ENCODE measurements at regions not wholly inside any gene's neighbourhood (a gene's known extent, or its start where the extent isn't known, plus 50 kb on each side); places are given as distances from the start of the nearest gene placed in this dataset.

DNA sequence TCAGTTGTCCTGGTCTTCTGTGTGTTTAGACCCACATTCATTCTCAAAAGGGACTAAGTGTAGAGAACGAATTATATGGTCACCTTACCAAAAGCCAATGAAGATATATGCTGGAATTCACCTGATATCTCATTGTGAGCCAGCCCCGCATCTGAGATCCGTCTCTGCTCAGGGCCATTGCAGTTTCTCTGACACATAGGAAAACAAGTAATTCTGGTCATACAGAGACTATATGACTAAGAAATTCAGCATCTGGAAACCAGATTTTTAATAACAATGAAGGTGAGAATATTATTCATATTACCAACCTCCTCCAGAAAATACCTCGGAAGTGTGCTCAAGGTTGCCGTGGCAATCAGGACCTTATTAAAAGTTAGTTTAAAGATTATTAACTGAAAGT lies 278.6 kb upstream of the EDNRB start:
- TF ChIP-seq, protein P1, sequence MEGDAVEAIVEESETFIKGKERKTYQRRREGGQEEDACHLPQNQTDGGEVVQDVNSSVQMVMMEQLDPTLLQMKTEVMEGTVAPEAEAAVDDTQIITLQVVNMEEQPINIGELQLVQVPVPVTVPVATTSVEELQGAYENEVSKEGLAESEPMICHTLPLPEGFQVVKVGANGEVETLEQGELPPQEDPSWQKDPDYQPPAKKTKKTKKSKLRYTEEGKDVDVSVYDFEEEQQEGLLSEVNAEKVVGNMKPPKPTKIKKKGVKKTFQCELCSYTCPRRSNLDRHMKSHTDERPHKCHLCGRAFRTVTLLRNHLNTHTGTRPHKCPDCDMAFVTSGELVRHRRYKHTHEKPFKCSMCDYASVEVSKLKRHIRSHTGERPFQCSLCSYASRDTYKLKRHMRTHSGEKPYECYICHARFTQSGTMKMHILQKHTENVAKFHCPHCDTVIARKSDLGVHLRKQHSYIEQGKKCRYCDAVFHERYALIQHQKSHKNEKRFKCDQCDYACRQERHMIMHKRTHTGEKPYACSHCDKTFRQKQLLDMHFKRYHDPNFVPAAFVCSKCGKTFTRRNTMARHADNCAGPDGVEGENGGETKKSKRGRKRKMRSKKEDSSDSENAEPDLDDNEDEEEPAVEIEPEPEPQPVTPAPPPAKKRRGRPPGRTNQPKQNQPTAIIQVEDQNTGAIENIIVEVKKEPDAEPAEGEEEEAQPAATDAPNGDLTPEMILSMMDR (IDR thresholded peaks at IDR 0.05; ENCODE audit: low read depth, low read length, poor library complexity, severe bottlenecking): no peak
- no peak for TF ChIP-seq EZH2phosphoT487 (IDR thresholded peaks at IDR 0.05; ENCODE audit: borderline replicate concordance, low read length)

All from DOHH2 (cell line).